Prostate gland (tissue), 2 donors: ENCODE measurements at regions not wholly inside any gene's neighbourhood (a gene's known extent, or its start where the extent isn't known, plus 50 kb on each side); places are given as distances from the start of the nearest gene placed in this dataset.

Experiments
- CTCF ChIP-seq, 4 experiments: fragments of 200-600 bp in 2 of 4; fragments of 450-650 bp in 2 of 4; sonication (generic) in 2 of 4; IDR thresholded peaks; 1 replicate in 3 of 4; 2 replicates in 1 of 4; pipeline ENCODE4 v1.5.1; 2016 to 2019; ENCODE audit warnings: antibody characterized with exemption in 4 of 4, mild to moderate bottlenecking in 2 of 4, moderate library complexity in 2 of 4
- POLR2A ChIP-seq: fragments of 450-650 bp; IDR thresholded peaks from one replicate; pipeline ENCODE4 v1.6.1; 2016; ENCODE audit warnings: antibody characterized with exemption, mild to moderate bottlenecking

- TF ChIP-seq CTCF (IDR thresholded peaks at IDR 0.05) (no peak), POLR2A (no peak)
Measured at GRCh38 chr5:59956130-59956783, 62.7 kb upstream of the PDE4D start.
